Trophoblast cell (in vitro differentiated cells and primary cell): ENCODE measurements at regions not wholly inside any gene's neighbourhood (a gene's known extent, or its start where the extent isn't known, plus 50 kb on each side); places are given as distances from the start of the nearest gene placed in this dataset.

Experiments used
- DNase-seq, 2 donors: peaks; one replicate each; pipeline ENCODE4 v3.0.0-alpha.2; 2016
- H2AFZ ChIP-seq: 2 replicates; pipeline ENCODE4 v1.6.1; 2013; ENCODE audit warnings: low read length, moderate library complexity, mild to moderate bottlenecking; ENCODE audit not compliant: insufficient read depth, poor library complexity
- H2AK5ac ChIP-seq: 2 replicates; pipeline ENCODE4 v1.6.1; 2013; ENCODE audit warnings: mild to moderate bottlenecking, low read length
- H2BK120ac ChIP-seq: 2 replicates; pipeline ENCODE4 v1.6.1; 2013; ENCODE audit warnings: low read length, mild to moderate bottlenecking, moderate library complexity; ENCODE audit not compliant: insufficient read depth, poor library complexity
- H2BK12ac ChIP-seq: 2 replicates; pipeline ENCODE4 v1.6.1; 2013; ENCODE audit warnings: mild to moderate bottlenecking, low read length, moderate library complexity
- H2BK5ac ChIP-seq: 2 replicates; pipeline ENCODE4 v1.6.1; 2013; ENCODE audit warnings: low read length, low read depth, moderate library complexity, mild to moderate bottlenecking; ENCODE audit not compliant: poor library complexity
- H3K14ac ChIP-seq: 2 replicates; pipeline ENCODE4 v1.6.1; 2013; ENCODE audit warnings: mild to moderate bottlenecking, low read length
- H3K18ac ChIP-seq: 2 replicates; pipeline ENCODE4 v1.6.1; 2013; ENCODE audit warnings: mild to moderate bottlenecking, low read length
- H3K23ac ChIP-seq: 2 replicates; pipeline ENCODE4 v1.6.1; 2013; ENCODE audit warnings: low read length
- H3K27ac ChIP-seq: 2 replicates; pipeline ENCODE4 v1.5.1; 2013; ENCODE audit warnings: low read depth, mild to moderate bottlenecking, inconsistent platforms, low read length, moderate library complexity
- H3K27me3 ChIP-seq: 2 replicates; pipeline ENCODE4 v1.6.1; 2013; ENCODE audit warnings: inconsistent platforms, mild to moderate bottlenecking, low read length, moderate library complexity; ENCODE audit not compliant: insufficient read depth
- H3K36me3 ChIP-seq, 2 experiments: 1 replicate in 1 of 2; 2 replicates in 1 of 2; pipeline ENCODE4 v1.6.1; 2013; ENCODE audit warnings: low read length in 2 of 2, mild to moderate bottlenecking in 2 of 2, moderate library complexity in 1 of 2; ENCODE audit not compliant: insufficient read depth in 2 of 2, control insufficient read depth in 1 of 2
- H3K4ac ChIP-seq: 2 replicates; pipeline ENCODE4 v1.6.1; 2013; ENCODE audit warnings: low read depth, mild to moderate bottlenecking, low read length, moderate library complexity
- H3K4me1 ChIP-seq, 2 experiments: 1 replicate in 1 of 2; 2 replicates in 1 of 2; pipeline ENCODE4 v1.6.1; 2013; ENCODE audit warnings: low read length in 2 of 2, mild to moderate bottlenecking in 2 of 2, moderate library complexity in 1 of 2; ENCODE audit not compliant: insufficient read depth in 2 of 2, control insufficient read depth in 1 of 2
- H3K4me2 ChIP-seq: 2 replicates; pipeline ENCODE4 v1.6.1; 2013; ENCODE audit warnings: inconsistent platforms, mild to moderate bottlenecking, low read length, moderate library complexity
- H3K4me3 ChIP-seq: 2 replicates; pipeline ENCODE4 v1.5.1; 2013; ENCODE audit warnings: mild to moderate bottlenecking, low read depth, low read length, inconsistent platforms
- H3K79me1 ChIP-seq: one replicate; pipeline ENCODE4 v1.6.1; 2013; ENCODE audit warnings: low read length
- H3K79me2 ChIP-seq: 2 replicates; pipeline ENCODE4 v1.6.1; 2013; ENCODE audit warnings: low read length, mild to moderate bottlenecking; ENCODE audit not compliant: control insufficient read depth, insufficient read depth, poor library complexity
- H3K9ac ChIP-seq: 2 replicates; pipeline ENCODE4 v1.6.1; 2013; ENCODE audit warnings: mild to moderate bottlenecking, low read length
- H3K9me3 ChIP-seq: 2 replicates; pipeline ENCODE4 v1.6.1; 2013; ENCODE audit warnings: low read depth, mild to moderate bottlenecking, control low read depth, inconsistent platforms, low read length; ENCODE audit not compliant: insufficient read depth
- H4K12ac ChIP-seq: 2 replicates; pipeline ENCODE4 v1.6.1; 2013; ENCODE audit warnings: low read depth, mild to moderate bottlenecking, low read length, moderate library complexity
- H4K8ac ChIP-seq: 2 replicates; pipeline ENCODE4 v1.6.1; 2013; ENCODE audit warnings: low read depth, mild to moderate bottlenecking, low read length, moderate library complexity
- H4K91ac ChIP-seq: one replicate; pipeline ENCODE4 v1.6.1; 2013; ENCODE audit warnings: low read depth, mild to moderate bottlenecking, low read length, moderate library complexity
- WGBS: extraction: QIAGEN DNeasy Blood & Tissue Kit; methylation state at CpG from one replicate; pipeline ENCODE4 v1.1.7; 2013; ENCODE audit warnings: missing lambda C conversion rate; ENCODE audit not compliant: insufficient read length, insufficient coverage; ENCODE audit errors: extremely low coverage; 5-methylcytosine and 5-hydroxymethylcytosine counted together

- peaks cover 7 to 12% of the 10 kb centered on the region in 2 experiments for H3K4me1 ChIP-seq
- H3K4me3 ChIP-seq = no peak overlapping the region
Observed at GRCh38 chr14:58779376-58779775, 141.6 kb downstream of the DACT1 start.

GRCh38 chr14:58780185-58780584, 142.4 kb downstream of the DACT1 start:
- H3K4me1 ChIP-seq = peaks cover 7 to 10% of the 10 kb centered on the region in 2 experiments
- H4K8ac ChIP-seq = no peak overlapping the region
- H3K9ac ChIP-seq = no peak overlapping the region
- no peak overlapping the region for H3K18ac ChIP-seq
- peak overlapping the region; percentile 34 for H2BK12ac ChIP-seq
- no peak overlapping the region for H4K12ac ChIP-seq
- H3K14ac ChIP-seq = no peak overlapping the region
- no peak overlapping the region for H2BK120ac ChIP-seq
- DNase-seq = no peak
- no CpG with 5 or more reads among the region's 5 CpGs for WGBS
- no peak overlapping the region for H2AFZ ChIP-seq
- H3K27me3 ChIP-seq = no peaks in the 10 kb centered on the region
- no peak overlapping the region for H3K4ac ChIP-seq
- H3K9me3 ChIP-seq = peaks cover 4% of the 10 kb centered on the region
- H3K36me3 ChIP-seq = no peaks in the 10 kb centered on the region
- no peak overlapping the region for H3K4me2 ChIP-seq
- no peaks in the 10 kb centered on the region for H3K79me1 ChIP-seq
- no peak overlapping the region for H4K91ac ChIP-seq
- H3K79me2 ChIP-seq = no peaks in the 10 kb centered on the region
- H3K23ac ChIP-seq = no peak overlapping the region
- H3K27ac ChIP-seq = no peak overlapping the region
- H2AK5ac ChIP-seq = no peak overlapping the region
- no peak overlapping the region for H3K4me3 ChIP-seq
- no peak overlapping the region for H2BK5ac ChIP-seq

More at GRCh38 chr14:58779376-58779775, 141.6 kb downstream of the DACT1 start:
- WGBS = no CpG with 5 or more reads among the region's 2 CpGs
- Histone ChIP-seq H3K18ac (no peak overlapping the region), H3K27ac (no peak overlapping the region), H2BK5ac (no peak overlapping the region), H3K9ac (no peak overlapping the region), H2AFZ (no peak overlapping the region), H2AK5ac (no peak overlapping the region), H2BK120ac (no peak overlapping the region), H4K91ac (no peak overlapping the region), H3K79me2 (no peaks in the 10 kb centered on the region), H3K36me3 (no peaks in the 10 kb centered on the region), H4K12ac (no peak overlapping the region), H3K4me2 (no peak overlapping the region), H2BK12ac (no peak overlapping the region), H3K27me3 (no peaks in the 10 kb centered on the region), H3K9me3 (peaks cover 6% of the 10 kb centered on the region), H4K8ac (no peak overlapping the region), H3K23ac (no peak overlapping the region), H3K4ac (no peak overlapping the region), H3K79me1 (no peaks in the 10 kb centered on the region), H3K14ac (no peak overlapping the region)
- DNase-seq = no peak

- no peak overlapping the region for H4K12ac ChIP-seq
- WGBS = no CpG with 5 or more reads among the region's 6 CpGs
Observed at GRCh38 chr14:58780605-58781004, 142.8 kb downstream of the DACT1 start.

GRCh38 chr14:58782011-58782410, 144.2 kb downstream of the DACT1 start:
- H3K14ac ChIP-seq = no peak overlapping the region
- no peak overlapping the region for H3K9ac ChIP-seq
- no peak overlapping the region for H2BK12ac ChIP-seq
- no peak overlapping the region for H3K18ac ChIP-seq
- H3K36me3 ChIP-seq = no peaks in the 10 kb centered on the region
- WGBS = no CpG with 5 or more reads among the region's 6 CpGs
- no peak overlapping the region for H4K8ac ChIP-seq
- no peak overlapping the region for H3K4ac ChIP-seq
- no peak overlapping the region for H4K91ac ChIP-seq
- H3K4me1 ChIP-seq = peaks cover 7% of the 10 kb centered on the region in 2 experiments
- H4K12ac ChIP-seq = no peak overlapping the region
- no peak overlapping the region for H2BK120ac ChIP-seq
- no peak overlapping the region for H3K4me2 ChIP-seq
- no peak overlapping the region for H3K23ac ChIP-seq
- no peak overlapping the region for H2AFZ ChIP-seq
- no peak for DNase-seq
- no peak overlapping the region for H2AK5ac ChIP-seq
- H3K9me3 ChIP-seq = peaks cover 2% of the 10 kb centered on the region
- H3K79me1 ChIP-seq = no peaks in the 10 kb centered on the region
- no peaks in the 10 kb centered on the region for H3K79me2 ChIP-seq
- H2BK5ac ChIP-seq = no peak overlapping the region
- no peak overlapping the region for H3K27ac ChIP-seq
- no peak overlapping the region for H3K4me3 ChIP-seq
- H3K27me3 ChIP-seq = no peaks in the 10 kb centered on the region

More at GRCh38 chr14:58780605-58781004, 142.8 kb downstream of the DACT1 start:
- H3K14ac ChIP-seq = no peak overlapping the region
- H3K27ac ChIP-seq = no peak overlapping the region
- no peaks in the 10 kb centered on the region for H3K27me3 ChIP-seq
- H4K8ac ChIP-seq = no peak overlapping the region
- H2BK120ac ChIP-seq = no peak overlapping the region
- DNase-seq = no peak
- peaks cover 2% of the 10 kb centered on the region for H3K9me3 ChIP-seq
- H3K4me2 ChIP-seq = no peak overlapping the region
- H2AK5ac ChIP-seq = no peak overlapping the region
- no peak overlapping the region for H3K18ac ChIP-seq
- no peak overlapping the region for H3K4me3 ChIP-seq
- H3K9ac ChIP-seq = no peak overlapping the region
- no peak overlapping the region for H3K4ac ChIP-seq
- H4K91ac ChIP-seq = no peak overlapping the region
- no peak overlapping the region for H3K23ac ChIP-seq
- peaks cover 7 to 10% of the 10 kb centered on the region in 2 experiments for H3K4me1 ChIP-seq
- H3K79me2 ChIP-seq = no peaks in the 10 kb centered on the region
- no peak overlapping the region for H2BK5ac ChIP-seq
- no peaks in the 10 kb centered on the region for H3K36me3 ChIP-seq
- no peaks in the 10 kb centered on the region for H3K79me1 ChIP-seq
- no peak overlapping the region for H2AFZ ChIP-seq
- no peak overlapping the region for H2BK12ac ChIP-seq
